Retina (tissue), 1 donor: ENCODE measurements at regions not wholly inside any gene's neighbourhood (a gene's known extent, or its start where the extent isn't known, plus 50 kb on each side); places are given as distances from the start of the nearest gene placed in this dataset.

Source experiments
- DNase-seq: peaks from one replicate; pipeline ENCODE4 v3.0.0-alpha.2; 2016

- DNase-seq = no peak
Observed at GRCh38 chr12:20278276-20278675, 90.1 kb upstream of the PDE3A start.

- no peak for DNase-seq
Observed at GRCh38 chr12:20280515-20280914, 87.8 kb upstream of the PDE3A start.

- no peak for DNase-seq
Observed at GRCh38 chr12:20282401-20282800, 85.9 kb upstream of the PDE3A start.

GRCh38 chr12:20283482-20283881, 84.9 kb upstream of the PDE3A start:
- DNase-seq = no peak

GRCh38 chr12:20289520-20289919, 78.8 kb upstream of the PDE3A start:
- no peak for DNase-seq

GRCh38 chr12:20300457-20300856, 67.9 kb upstream of the PDE3A start:
- DNase-seq = no peak

GRCh38 chr12:20305470-20305869, 62.9 kb upstream of the PDE3A start:
- DNase-seq = no peak

GRCh38 chr12:20309504-20310148, 58.7 kb upstream of the PDE3A start:
- DNase-seq = no peak

- no peak for DNase-seq
Observed at GRCh38 chr12:20314328-20314727, 54.0 kb upstream of the PDE3A start.

- DNase-seq = no peak
Observed at GRCh38 chr12:20317554-20317953, 50.8 kb upstream of the PDE3A start.
